KMS-11 (cell line): ENCODE measurements at regions not wholly inside any gene's neighbourhood (a gene's known extent, or its start where the extent isn't known, plus 50 kb on each side); places are given as distances from the start of the nearest gene placed in this dataset.

Experiments
- H2AFZ ChIP-seq: fragments of 200-600 bp; sonication (generic); 2 replicates; pipeline ENCODE4 v1.6.1; 2016; ENCODE audit warnings: antibody characterized with exemption, mixed run types, low read depth
- H3K27ac ChIP-seq: fragments of 200-600 bp; sonication (generic); 2 replicates; pipeline ENCODE4 v1.6.1; 2016; ENCODE audit warnings: mild to moderate bottlenecking, mixed run types
- H3K27me3 ChIP-seq: fragments of 200-600 bp; sonication (generic); 2 replicates; pipeline ENCODE4 v1.6.1; 2017; ENCODE audit warnings: mild to moderate bottlenecking, low read depth, mixed run types, moderate library complexity; ENCODE audit not compliant: insufficient read depth
- H3K36me3 ChIP-seq: fragments of 200-600 bp; sonication (generic); 2 replicates; pipeline ENCODE4 v1.6.1; 2017; ENCODE audit warnings: mild to moderate bottlenecking, mixed run types; ENCODE audit not compliant: insufficient read depth
- H3K4me1 ChIP-seq: fragments of 200-600 bp; sonication (generic); 2 replicates; pipeline ENCODE4 v1.6.1; 2016; ENCODE audit warnings: mild to moderate bottlenecking, low read depth, mixed run types; ENCODE audit not compliant: poor library complexity, severe bottlenecking
- H3K4me2 ChIP-seq: fragments of 200-600 bp; sonication (generic); 2 replicates; pipeline ENCODE4 v1.7.0; 2016; ENCODE audit warnings: mild to moderate bottlenecking, mixed run types
- H3K4me3 ChIP-seq: fragments of 200-600 bp; sonication (generic); IDR thresholded peaks from 2 replicates; pipeline ENCODE4 v1.6.1; 2017; ENCODE audit warnings: low read depth, low read length, mixed read lengths; ENCODE audit not compliant: insufficient read depth
- H3K79me2 ChIP-seq: fragments of 200-600 bp; sonication (generic); 2 replicates; pipeline ENCODE4 v1.6.1; 2016; ENCODE audit warnings: low read depth, mixed run types; ENCODE audit not compliant: insufficient read depth
- H3K9ac ChIP-seq: fragments of 200-600 bp; sonication (generic); 2 replicates; pipeline ENCODE4 v1.6.1; 2016; ENCODE audit warnings: mild to moderate bottlenecking, mixed run types
- H4K20me1 ChIP-seq: fragments of 200-600 bp; sonication (generic); 2 replicates; pipeline ENCODE4 v1.6.1; 2016; ENCODE audit warnings: mild to moderate bottlenecking, mixed run types; ENCODE audit not compliant: insufficient read depth
- TF ChIP-seq, protein P1 (sequence below): fragments of 200-600 bp; sonication (generic); conservative IDR thresholded peaks from 2 replicates; pipeline ENCODE4 v1.6.1; 2017; ENCODE audit warnings: low read depth, mild to moderate bottlenecking, antibody characterized with exemption, low read length, moderate library complexity, mixed read lengths

DNA sequence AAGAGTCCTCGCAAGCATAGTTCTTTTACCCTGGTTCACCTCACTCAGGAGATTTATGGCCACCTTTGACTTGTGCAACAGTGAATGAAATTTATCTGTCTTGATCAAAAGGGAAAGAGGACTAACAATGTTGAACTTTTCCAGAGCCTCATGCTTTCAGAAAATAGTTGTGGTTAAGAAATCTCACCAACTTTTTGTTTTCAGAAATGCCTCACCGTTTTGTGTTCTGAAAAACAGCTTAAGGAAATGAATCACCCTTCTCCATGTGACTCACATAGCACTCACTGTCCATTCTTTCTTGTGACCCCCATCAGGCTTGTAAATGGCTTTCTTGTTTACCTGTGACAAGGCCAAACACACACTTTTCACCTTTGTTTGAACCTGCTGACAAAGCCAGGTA lies 148.6 kb upstream of the FAM3C start:
- H3K36me3 ChIP-seq = no peaks in the 10 kb centered on the region
- H3K4me1 ChIP-seq = peaks cover 64% of the 10 kb centered on the region
- TF ChIP-seq, protein P1, sequence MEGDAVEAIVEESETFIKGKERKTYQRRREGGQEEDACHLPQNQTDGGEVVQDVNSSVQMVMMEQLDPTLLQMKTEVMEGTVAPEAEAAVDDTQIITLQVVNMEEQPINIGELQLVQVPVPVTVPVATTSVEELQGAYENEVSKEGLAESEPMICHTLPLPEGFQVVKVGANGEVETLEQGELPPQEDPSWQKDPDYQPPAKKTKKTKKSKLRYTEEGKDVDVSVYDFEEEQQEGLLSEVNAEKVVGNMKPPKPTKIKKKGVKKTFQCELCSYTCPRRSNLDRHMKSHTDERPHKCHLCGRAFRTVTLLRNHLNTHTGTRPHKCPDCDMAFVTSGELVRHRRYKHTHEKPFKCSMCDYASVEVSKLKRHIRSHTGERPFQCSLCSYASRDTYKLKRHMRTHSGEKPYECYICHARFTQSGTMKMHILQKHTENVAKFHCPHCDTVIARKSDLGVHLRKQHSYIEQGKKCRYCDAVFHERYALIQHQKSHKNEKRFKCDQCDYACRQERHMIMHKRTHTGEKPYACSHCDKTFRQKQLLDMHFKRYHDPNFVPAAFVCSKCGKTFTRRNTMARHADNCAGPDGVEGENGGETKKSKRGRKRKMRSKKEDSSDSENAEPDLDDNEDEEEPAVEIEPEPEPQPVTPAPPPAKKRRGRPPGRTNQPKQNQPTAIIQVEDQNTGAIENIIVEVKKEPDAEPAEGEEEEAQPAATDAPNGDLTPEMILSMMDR = no peak
- H3K4me2 ChIP-seq = peak overlapping the region; percentile 53
- no peaks in the 10 kb centered on the region for H3K79me2 ChIP-seq
- no peaks in the 10 kb centered on the region for H4K20me1 ChIP-seq
- no peaks in the 10 kb centered on the region for H3K27me3 ChIP-seq
- no peak overlapping the region for H3K9ac ChIP-seq
- H3K27ac ChIP-seq = peak overlapping the region; percentile 56
- peak overlapping the region; percentile 6; the same call in 1 of the 2 replicates for H2AFZ ChIP-seq
- H3K4me3 ChIP-seq = no peak overlapping the region

DNA sequence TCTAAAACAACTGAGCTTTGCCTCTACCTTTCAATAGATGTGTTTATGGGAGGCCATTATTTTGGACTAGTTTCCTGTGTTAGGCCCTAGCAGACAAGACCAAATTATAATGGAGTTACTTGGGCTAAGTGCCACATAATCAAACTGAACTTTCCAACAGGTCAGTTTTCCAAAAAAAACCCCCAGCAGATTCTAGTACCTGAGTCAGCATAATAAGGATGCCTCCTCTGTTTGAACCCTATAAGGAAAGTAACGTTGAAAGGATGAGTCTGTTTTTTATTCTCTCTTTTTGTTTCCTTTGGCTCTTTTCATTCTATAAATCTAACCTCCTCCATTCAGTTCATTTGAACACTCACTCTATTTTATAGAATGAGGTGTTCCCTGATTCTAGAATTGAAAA lies 148.1 kb upstream of the FAM3C start:
- Histone ChIP-seq H3K27me3 (no peaks in the 10 kb centered on the region), H3K4me2 (peak overlapping the region; percentile 53), H2AFZ (0 out of 2 replicates have a peak overlapping the region, but pooled peaks have one; percentile 6), H3K36me3 (no peaks in the 10 kb centered on the region), H4K20me1 (no peaks in the 10 kb centered on the region), H3K4me1 (peaks cover 67% of the 10 kb centered on the region), H3K4me3 (no peak overlapping the region), H3K9ac (no peak overlapping the region), H3K27ac (peak overlapping the region; percentile 56), H3K79me2 (no peaks in the 10 kb centered on the region)
- TF ChIP-seq, protein P1 = no peak

DNA sequence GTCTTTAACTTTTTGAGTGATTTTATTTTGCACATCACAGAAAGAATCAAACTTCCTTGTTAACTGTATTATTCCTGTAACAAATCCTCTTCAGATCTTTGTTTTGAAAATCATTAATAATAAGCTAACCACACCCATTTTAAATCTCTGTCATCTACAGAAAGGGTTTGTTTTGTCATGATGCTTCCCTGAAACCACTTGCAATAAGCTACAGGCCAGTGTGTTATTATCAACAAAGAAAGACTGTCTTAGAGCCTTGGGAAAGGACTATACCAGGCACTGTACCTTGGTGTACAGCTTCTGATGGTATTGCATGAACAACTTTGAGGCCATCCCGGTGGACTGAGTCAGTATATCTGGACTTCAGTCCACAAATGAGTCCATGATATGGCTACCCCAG lies 145.3 kb upstream of the FAM3C start:
- Histone ChIP-seq H3K4me1 (peaks cover 70% of the 10 kb centered on the region), H3K36me3 (no peaks in the 10 kb centered on the region), H3K9ac (no peak overlapping the region), H2AFZ (no peak overlapping the region), H3K4me2 (no peak overlapping the region), H3K27me3 (no peaks in the 10 kb centered on the region), H3K79me2 (no peaks in the 10 kb centered on the region), H4K20me1 (no peaks in the 10 kb centered on the region), H3K27ac (no peak overlapping the region), H3K4me3 (no peak overlapping the region)
- TF ChIP-seq, protein P1 = no peak

DNA sequence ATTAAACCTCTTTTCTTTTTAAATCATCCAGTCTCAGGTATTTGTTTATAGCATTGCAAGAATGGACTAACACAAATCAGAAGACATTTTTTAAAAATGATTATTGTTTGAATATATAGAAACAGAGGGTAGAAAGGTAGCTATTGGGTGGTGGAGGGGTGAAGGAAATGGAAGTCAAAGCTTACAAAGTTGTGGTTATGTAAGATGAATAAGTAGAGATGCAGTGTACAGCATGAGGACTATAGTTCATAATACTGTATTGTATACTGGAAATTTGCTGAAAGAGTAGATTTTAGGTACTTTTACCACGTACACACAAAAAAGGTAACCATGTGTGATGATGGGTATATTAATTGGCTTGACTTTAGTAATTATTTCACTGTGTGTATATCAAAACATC lies 144.0 kb upstream of the FAM3C start:
- Histone ChIP-seq H3K27me3 (no peaks in the 10 kb centered on the region), H2AFZ (no peak overlapping the region), H3K4me3 (no peak overlapping the region), H3K9ac (no peak overlapping the region), H3K4me1 (peaks cover 62% of the 10 kb centered on the region), H4K20me1 (no peaks in the 10 kb centered on the region), H3K27ac (no peak overlapping the region), H3K4me2 (no peak overlapping the region), H3K79me2 (no peaks in the 10 kb centered on the region), H3K36me3 (no peaks in the 10 kb centered on the region)
- TF ChIP-seq, protein P1 = no peak
